Activated naive CD8-positive, alpha-beta T cell treated with anti-CD3 and anti-CD28 coated beads, Interleukin-2, amount 10 ng/mL, durations not matched to agents 7 days and 5 days (primary cell): ENCODE measurements at regions not wholly inside any gene's neighbourhood (a gene's known extent, or its start where the extent isn't known, plus 50 kb on each side); places are given as distances from the start of the nearest gene placed in this dataset.
"Not testable (repeated sequence)": the region's sequence is repeated elsewhere in the genome, so short reads cannot be mapped to it uniquely, and the experiment has no call there.

Source experiments
- ATAC-seq: fragments of 150-1000 bp; cut with Tn5 transposase; one replicate; pipeline ENCODE4 v1.10.0; 2021; ENCODE audit warnings: low read depth, moderate library complexity
- POLR2A ChIA-PET: fragments of 350-600 bp; sonication (Branson Sonifier 250); formaldehyde crosslinking; loops from one replicate; lab custom pipeline; 2021; ENCODE audit warnings: antibody characterized with exemption; lab: Charles Lee
- DNase-seq: peaks from one replicate; pipeline ENCODE4 v3.0.0; 2021
- H3K27ac Mint-ChIP-seq: one replicate; pipeline ENCODE4 v1.8.0; 2022; ENCODE audit warnings: mild to moderate bottlenecking, mixed read lengths
- H3K27me3 Mint-ChIP-seq: one replicate; pipeline ENCODE4 v1.8.0; 2022; ENCODE audit warnings: mild to moderate bottlenecking, moderate library complexity, mixed read lengths
- H3K36me3 Mint-ChIP-seq: one replicate; pipeline ENCODE4 v1.8.0; 2021; ENCODE audit warnings: mild to moderate bottlenecking, mixed read lengths
- H3K4me1 Mint-ChIP-seq: one replicate; pipeline ENCODE4 v1.8.0; 2021; ENCODE audit warnings: mixed read lengths
- H3K4me3 Mint-ChIP-seq: one replicate; pipeline ENCODE4 v1.8.0; 2022; ENCODE audit warnings: mild to moderate bottlenecking, moderate library complexity, mixed read lengths
- H3K9me3 Mint-ChIP-seq: one replicate; pipeline ENCODE4 v1.8.0; 2021; ENCODE audit warnings: mixed read lengths

DNA sequence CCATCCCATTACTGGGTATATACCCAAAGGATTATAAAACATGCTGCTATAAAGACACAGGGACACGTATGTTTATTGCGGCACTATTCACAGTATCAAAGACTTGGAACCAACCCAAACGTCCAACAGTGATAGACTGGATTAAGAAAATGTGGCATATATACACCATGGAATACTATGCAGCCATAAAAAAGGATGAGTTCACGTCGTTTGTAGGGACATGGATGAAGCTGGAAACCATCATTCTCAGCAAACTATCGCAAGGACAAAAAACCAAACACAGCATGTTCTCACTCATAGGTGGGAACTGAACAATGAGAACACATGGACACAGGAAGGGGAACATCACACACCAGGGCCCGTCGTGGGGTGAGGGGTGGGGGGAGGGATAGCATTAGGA lies 106.1 kb downstream of the CHD1L start:
- H3K9me3 Mint-ChIP-seq, POLR2A ChIA-PET, H3K36me3 Mint-ChIP-seq, H3K4me3 Mint-ChIP-seq, H3K4me1 Mint-ChIP-seq, ATAC-seq, H3K27ac Mint-ChIP-seq, DNase-seq: not testable (repeated sequence)
- H3K27me3 Mint-ChIP-seq, result peaks cover 31% of the 10 kb centered on the region

- Mint-ChIP-seq H3K9me3 (peaks cover 1% of the 10 kb centered on the region), H3K27ac (no peak overlapping the region), H3K27me3 (peaks cover 32% of the 10 kb centered on the region), H3K36me3 (no peaks in the 10 kb centered on the region), H3K4me1 (no peaks in the 10 kb centered on the region), H3K4me3 (no peak overlapping the region)
- ATAC-seq (no peak), DNase-seq (no peak)
- POLR2A ChIA-PET, result no interaction called here
These were observed 107.0 kb downstream of the CHD1L start for GRCh38 chr1:147349533-147349932.

GRCh38 chr1:147351140-147351835 lies 108.8 kb downstream of the CHD1L start:
- H3K27ac Mint-ChIP-seq, result no peak overlapping the region
- no peak for DNase-seq
- ATAC-seq, result no peak
- no peak overlapping the region for H3K4me3 Mint-ChIP-seq
- no peaks in the 10 kb centered on the region for H3K4me1 Mint-ChIP-seq
- no peaks in the 10 kb centered on the region for H3K36me3 Mint-ChIP-seq
- POLR2A ChIA-PET, result no interaction called here
- H3K9me3 Mint-ChIP-seq, result peaks cover 1% of the 10 kb centered on the region
- peaks cover 21% of the 10 kb centered on the region for H3K27me3 Mint-ChIP-seq

DNA sequence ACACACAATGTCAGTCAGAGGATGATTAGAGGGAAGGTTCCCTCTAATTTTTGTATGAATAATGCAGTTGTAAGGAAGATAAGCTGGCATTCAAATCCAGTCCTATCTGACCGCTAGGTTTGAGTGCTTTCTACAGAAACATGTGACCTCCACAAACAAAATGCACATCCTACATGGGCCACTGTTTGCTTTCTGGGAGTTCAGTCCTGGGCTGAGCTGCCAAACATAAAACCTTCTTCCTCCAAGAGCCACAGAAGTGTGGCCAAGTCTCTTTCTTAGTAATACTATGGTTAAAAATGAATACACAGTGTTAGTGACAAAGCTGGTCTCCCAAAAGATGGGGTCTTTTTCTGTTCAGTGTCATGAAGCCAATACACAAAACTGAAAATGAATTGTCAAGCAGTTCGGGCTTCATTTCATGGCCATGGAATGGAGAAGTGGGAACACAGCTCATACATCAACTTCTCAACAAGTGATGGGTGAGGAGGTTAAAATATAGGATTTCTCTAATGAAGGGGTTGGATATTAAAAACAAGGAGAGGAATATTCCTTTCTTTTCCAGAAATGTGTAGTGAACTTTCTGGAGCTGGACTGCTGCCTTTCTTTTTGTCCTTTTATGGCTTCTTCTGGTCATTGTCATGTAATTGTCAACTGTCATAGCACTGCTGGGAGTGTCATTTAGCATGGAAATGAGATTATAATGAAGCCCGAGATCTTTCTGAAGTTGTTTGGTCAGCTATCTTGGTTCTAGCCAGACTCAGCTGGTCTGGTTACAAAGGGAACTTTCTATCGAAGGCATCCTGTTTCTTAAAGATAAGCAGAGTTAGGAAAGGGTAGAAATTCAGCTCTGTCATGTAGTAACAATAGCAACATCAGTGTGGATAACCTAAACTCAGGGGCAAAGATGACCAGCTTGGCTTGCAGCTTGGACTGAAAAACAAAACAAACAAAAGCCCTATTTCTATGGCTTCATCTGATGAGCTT lies 135.1 kb downstream of the CHD1L start:
- H3K4me3 Mint-ChIP-seq, result no peak overlapping the region
- H3K27ac Mint-ChIP-seq, result no peak overlapping the region
- no peak for ATAC-seq
- H3K9me3 Mint-ChIP-seq, result peaks cover 6% of the 10 kb centered on the region
- no peak for DNase-seq
- no peaks in the 10 kb centered on the region for H3K4me1 Mint-ChIP-seq
- H3K27me3 Mint-ChIP-seq, result peaks cover 2% of the 10 kb centered on the region
- POLR2A ChIA-PET, result no interaction called here
- peaks cover 2% of the 10 kb centered on the region for H3K36me3 Mint-ChIP-seq

- H3K4me1 Mint-ChIP-seq, result no peaks in the 10 kb centered on the region
- peaks cover 4% of the 10 kb centered on the region for H3K9me3 Mint-ChIP-seq
- DNase-seq, result no peak
- POLR2A ChIA-PET, result no interaction called here
- H3K36me3 Mint-ChIP-seq, result no peaks in the 10 kb centered on the region
- no peak overlapping the region for H3K4me3 Mint-ChIP-seq
- no peak for ATAC-seq
- H3K27me3 Mint-ChIP-seq, result peaks cover 16% of the 10 kb centered on the region
- H3K27ac Mint-ChIP-seq, result no peak overlapping the region
These were observed 137.4 kb downstream of the CHD1L start for GRCh38 chr1:147379889-147380288.

DNA sequence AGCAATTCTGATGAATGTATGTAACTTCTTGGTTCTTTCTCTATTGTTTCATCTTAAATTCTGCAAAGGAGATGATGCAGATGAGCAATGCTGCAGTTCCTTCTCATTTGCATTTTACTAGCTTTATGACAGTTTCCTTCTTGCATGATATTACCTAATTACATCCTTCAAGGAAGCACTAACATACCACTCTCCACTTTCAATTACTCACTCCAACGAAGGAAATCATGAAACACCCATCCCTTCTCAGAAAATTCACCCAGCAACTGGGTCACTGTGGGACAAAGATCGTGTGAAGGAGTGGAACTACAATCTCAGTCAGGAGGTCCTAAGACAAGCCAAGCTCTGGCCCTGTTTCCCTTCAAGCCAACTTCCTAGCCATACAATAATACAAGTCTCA lies 142.3 kb downstream of the CHD1L start:
- ATAC-seq (no peak), DNase-seq (no peak)
- POLR2A ChIA-PET, result no interaction called here
- Mint-ChIP-seq H3K36me3 (no peaks in the 10 kb centered on the region), H3K4me3 (no peak overlapping the region), H3K27me3 (peaks cover 28% of the 10 kb centered on the region), H3K27ac (no peak overlapping the region), H3K9me3 (no peaks in the 10 kb centered on the region), H3K4me1 (no peaks in the 10 kb centered on the region)

GRCh38 chr1:147388969-147389368 lies 146.5 kb downstream of the CHD1L start:
- ATAC-seq (no peak), DNase-seq (no peak)
- Mint-ChIP-seq H3K9me3 (no peaks in the 10 kb centered on the region), H3K4me1 (no peaks in the 10 kb centered on the region), H3K4me3 (no peak overlapping the region), H3K36me3 (no peaks in the 10 kb centered on the region), H3K27me3 (peaks cover 20% of the 10 kb centered on the region), H3K27ac (no peak overlapping the region)
- POLR2A ChIA-PET, result no interaction called here

- peak; percentile 33 for ATAC-seq
- Mint-ChIP-seq H3K36me3 (no peaks in the 10 kb centered on the region), H3K27me3 (peaks cover 18% of the 10 kb centered on the region), H3K9me3 (no peaks in the 10 kb centered on the region), H3K4me3 (no peak overlapping the region), H3K27ac (no peak overlapping the region), H3K4me1 (no peaks in the 10 kb centered on the region)
- POLR2A ChIA-PET, result no interaction called here
- no peak for DNase-seq
These were observed 147.2 kb downstream of the CHD1L start for GRCh38 chr1:147389532-147390184.

DNA sequence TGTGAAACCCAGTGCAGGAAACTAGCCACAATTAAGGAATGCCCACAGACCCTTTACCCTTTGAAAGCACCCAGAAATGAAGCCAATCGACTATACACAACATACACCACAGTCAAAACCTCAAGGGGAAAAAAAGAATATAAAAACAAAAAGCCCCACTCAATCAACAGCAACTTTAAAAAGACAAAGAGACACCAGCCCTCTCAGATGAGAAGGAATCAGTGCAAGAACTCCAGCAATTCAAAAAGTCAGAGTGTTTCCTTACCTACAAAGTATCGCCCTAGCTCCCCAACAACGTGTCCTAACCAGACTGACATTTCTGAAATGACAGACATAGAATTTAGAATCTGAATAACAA lies 147.7 kb downstream of the CHD1L start:
- Mint-ChIP-seq H3K4me1 (no peaks in the 10 kb centered on the region), H3K9me3 (no peaks in the 10 kb centered on the region), H3K27me3 (peaks cover 17% of the 10 kb centered on the region), H3K4me3 (no peak overlapping the region), H3K27ac (no peak overlapping the region), H3K36me3 (no peaks in the 10 kb centered on the region)
- ATAC-seq, result no peak
- DNase-seq, result no peak
- POLR2A ChIA-PET, result no interaction called here

DNA sequence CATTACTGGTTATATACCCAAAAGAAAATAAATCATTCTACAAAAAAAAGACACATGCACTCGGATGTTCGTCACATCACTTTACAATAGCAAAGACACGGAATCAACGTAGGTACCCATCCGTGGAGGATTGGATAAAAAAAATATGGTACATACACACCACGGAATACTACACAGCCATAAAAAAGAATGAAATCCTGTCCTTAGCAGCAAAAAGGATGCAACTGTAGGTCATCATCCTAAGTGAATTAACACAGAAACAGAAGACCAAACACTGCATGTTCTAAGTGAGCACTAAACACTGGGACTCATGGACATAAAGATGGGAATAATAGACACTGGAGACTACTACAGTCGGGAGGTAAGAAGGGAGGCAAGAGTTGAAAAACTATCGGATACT lies 148.6 kb downstream of the CHD1L start:
- no peak for DNase-seq
- Mint-ChIP-seq H3K4me1 (no peaks in the 10 kb centered on the region), H3K9me3 (no peaks in the 10 kb centered on the region), H3K27me3 (peaks cover 14% of the 10 kb centered on the region), H3K27ac (no peak overlapping the region), H3K4me3 (no peak overlapping the region), H3K36me3 (no peaks in the 10 kb centered on the region)
- ATAC-seq, result no peak
- POLR2A ChIA-PET, result no interaction called here

GRCh38 chr1:147402326-147403045 lies 138.8 kb upstream of the BCL9 start:
- DNase-seq, H3K4me3 Mint-ChIP-seq, POLR2A ChIA-PET, ATAC-seq, H3K9me3 Mint-ChIP-seq, H3K27ac Mint-ChIP-seq, H3K4me1 Mint-ChIP-seq, H3K36me3 Mint-ChIP-seq: not testable (repeated sequence)
- peaks cover 11% of the 10 kb centered on the region for H3K27me3 Mint-ChIP-seq

- H3K27me3 Mint-ChIP-seq, H3K36me3 Mint-ChIP-seq, H3K4me1 Mint-ChIP-seq, H3K27ac Mint-ChIP-seq, DNase-seq, H3K4me3 Mint-ChIP-seq, H3K9me3 Mint-ChIP-seq, POLR2A ChIA-PET, ATAC-seq: not testable (repeated sequence)
These were observed 137.0 kb upstream of the BCL9 start for GRCh38 chr1:147404344-147404743.

DNA sequence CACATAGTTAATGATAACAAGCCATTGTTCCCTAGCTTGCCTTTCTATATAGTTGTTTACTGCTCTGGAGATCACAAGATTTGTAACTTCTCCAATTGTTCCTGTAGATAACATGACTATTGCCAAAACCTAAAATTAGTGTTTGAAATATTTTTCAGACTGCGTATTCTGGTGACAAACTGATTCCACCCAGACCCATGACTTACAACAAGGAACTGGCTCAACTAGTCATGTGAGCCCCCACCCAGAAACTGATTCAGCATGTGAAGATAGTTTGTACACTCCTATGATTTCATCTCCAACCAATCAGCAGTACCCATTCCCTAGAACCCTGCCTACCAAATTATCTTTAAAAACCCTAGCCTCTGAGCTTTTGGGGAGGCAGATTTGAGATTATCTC lies 131.4 kb upstream of the BCL9 start:
- DNase-seq, result no peak
- peaks cover 11% of the 10 kb centered on the region for H3K27me3 Mint-ChIP-seq
- H3K4me3 Mint-ChIP-seq, result no peak overlapping the region
- H3K27ac Mint-ChIP-seq, result no peak overlapping the region
- ATAC-seq, result no peak
- H3K36me3 Mint-ChIP-seq, result no peaks in the 10 kb centered on the region
- POLR2A ChIA-PET, result no interaction called here
- H3K9me3 Mint-ChIP-seq, result peaks cover 4% of the 10 kb centered on the region
- H3K4me1 Mint-ChIP-seq, result no peaks in the 10 kb centered on the region
